Activated naive CD4-positive, alpha-beta T cell treated with anti-CD3 and anti-CD28 coated beads, Interleukin-2, amount 10 ng/mL, durations not matched to agents 7 days and 5 days (primary cell): ENCODE measurements at regions not wholly inside any gene's neighbourhood (a gene's known extent, or its start where the extent isn't known, plus 50 kb on each side); places are given as distances from the start of the nearest gene placed in this dataset.
"Not testable (repeated sequence)": the region's sequence is repeated elsewhere in the genome, so short reads cannot be mapped to it uniquely, and the experiment has no call there.

Experiments used
- CTCF ChIA-PET: fragments of 350-600 bp; sonication (Branson Sonifier 250); formaldehyde crosslinking; loops from one replicate; lab custom pipeline; 2021; ENCODE audit warnings: antibody characterized with exemption; lab: Charles Lee
- DNase-seq: peaks from one replicate; pipeline ENCODE4 v3.0.0-alpha.2; 2020
- H3K27ac Mint-ChIP-seq: one replicate; pipeline ENCODE4 v1.8.0; 2021; ENCODE audit warnings: mild to moderate bottlenecking, moderate library complexity, mixed read lengths
- H3K27me3 Mint-ChIP-seq: one replicate; pipeline ENCODE4 v1.8.0; 2021; ENCODE audit warnings: mild to moderate bottlenecking, mixed read lengths
- H3K36me3 Mint-ChIP-seq: one replicate; pipeline ENCODE4 v1.8.0; 2021; ENCODE audit warnings: mixed read lengths
- H3K4me1 Mint-ChIP-seq: one replicate; pipeline ENCODE4 v1.8.0; 2021; ENCODE audit warnings: mixed read lengths
- H3K4me3 Mint-ChIP-seq: one replicate; pipeline ENCODE4 v1.8.0; 2021; ENCODE audit warnings: mild to moderate bottlenecking, moderate library complexity, mixed read lengths
- H3K9me3 Mint-ChIP-seq: one replicate; pipeline ENCODE4 v1.8.0; 2021; ENCODE audit warnings: mixed read lengths

GRCh38 chr2:145413261-145414030 is 893.5 kb upstream of the ZEB2 start:
- no peak overlapping the region for H3K27ac Mint-ChIP-seq
- DNase-seq: no peak
- H3K4me1 Mint-ChIP-seq: peaks cover 35% of the 10 kb centered on the region
- H3K36me3 Mint-ChIP-seq: no peaks in the 10 kb centered on the region
- no peak overlapping the region for H3K4me3 Mint-ChIP-seq
- peaks cover 21% of the 10 kb centered on the region for H3K27me3 Mint-ChIP-seq
- CTCF ChIA-PET: no interaction called here
- H3K9me3 Mint-ChIP-seq: peaks cover 5% of the 10 kb centered on the region

GRCh38 chr2:145412155-145412554 is 892.2 kb upstream of the ZEB2 start:
- CTCF ChIA-PET: no interaction called here
- Mint-ChIP-seq H3K27ac (peak overlapping the region; percentile 57), H3K36me3 (no peaks in the 10 kb centered on the region), H3K4me1 (peaks cover 35% of the 10 kb centered on the region), H3K9me3 (peaks cover 3% of the 10 kb centered on the region), H3K27me3 (peaks cover 21% of the 10 kb centered on the region), H3K4me3 (no peak overlapping the region)
- DNase-seq: no peak

GRCh38 chr2:145411493-145411892 is 891.6 kb upstream of the ZEB2 start:
- peak overlapping the region; percentile 57 for H3K27ac Mint-ChIP-seq
- peak; percentile 54 for DNase-seq
- peaks cover 35% of the 10 kb centered on the region for H3K4me1 Mint-ChIP-seq
- H3K27me3 Mint-ChIP-seq: peaks cover 18% of the 10 kb centered on the region
- CTCF ChIA-PET: no interaction called here
- H3K4me3 Mint-ChIP-seq: no peak overlapping the region
- H3K36me3 Mint-ChIP-seq: no peaks in the 10 kb centered on the region
- H3K9me3 Mint-ChIP-seq: peaks cover 3% of the 10 kb centered on the region

- CTCF ChIA-PET: no interaction called here
- Mint-ChIP-seq H3K27ac (no peak overlapping the region), H3K4me3 (no peak overlapping the region), H3K4me1 (peaks cover 35% of the 10 kb centered on the region), H3K27me3 (peaks cover 11% of the 10 kb centered on the region), H3K9me3 (peaks cover 3% of the 10 kb centered on the region), H3K36me3 (no peaks in the 10 kb centered on the region)
- DNase-seq: no peak
Measured at GRCh38 chr2:145410086-145410485, 890.2 kb upstream of the ZEB2 start.

- H3K4me3 Mint-ChIP-seq: no peak overlapping the region
- peaks cover 11% of the 10 kb centered on the region for H3K27me3 Mint-ChIP-seq
- CTCF ChIA-PET: no interaction called here
Measured at GRCh38 chr2:145408980-145409379, 889.1 kb upstream of the ZEB2 start.

GRCh38 chr2:145404690-145405089 is 884.8 kb upstream of the ZEB2 start:
- Mint-ChIP-seq H3K27ac (no peak overlapping the region), H3K36me3 (no peaks in the 10 kb centered on the region), H3K27me3 (peaks cover 5% of the 10 kb centered on the region), H3K4me3 (no peak overlapping the region), H3K9me3 (no peaks in the 10 kb centered on the region), H3K4me1 (no peaks in the 10 kb centered on the region)
- CTCF ChIA-PET: no interaction called here
- no peak for DNase-seq

More at GRCh38 chr2:145408980-145409379, 889.1 kb upstream of the ZEB2 start:
- Mint-ChIP-seq H3K27ac (no peak overlapping the region), H3K4me1 (peaks cover 35% of the 10 kb centered on the region), H3K36me3 (no peaks in the 10 kb centered on the region), H3K9me3 (peaks cover 2% of the 10 kb centered on the region)
- no peak for DNase-seq

GRCh38 chr2:145402706-145403277 is 882.9 kb upstream of the ZEB2 start:
- H3K36me3 Mint-ChIP-seq: no peaks in the 10 kb centered on the region
- no peaks in the 10 kb centered on the region for H3K4me1 Mint-ChIP-seq
- peaks cover 5% of the 10 kb centered on the region for H3K27me3 Mint-ChIP-seq
- no peak for DNase-seq
- H3K9me3 Mint-ChIP-seq: no peaks in the 10 kb centered on the region
- CTCF ChIA-PET: no interaction called here
- H3K27ac Mint-ChIP-seq: no peak overlapping the region
- no peak overlapping the region for H3K4me3 Mint-ChIP-seq

- Mint-ChIP-seq H3K27me3 (no peaks in the 10 kb centered on the region), H3K36me3 (no peaks in the 10 kb centered on the region), H3K9me3 (no peaks in the 10 kb centered on the region), H3K4me3 (no peak overlapping the region), H3K27ac (no peak overlapping the region), H3K4me1 (no peaks in the 10 kb centered on the region)
- CTCF ChIA-PET: no interaction called here
- no peak for DNase-seq
Measured at GRCh38 chr2:145399131-145399530, 879.2 kb upstream of the ZEB2 start.

GRCh38 chr2:145394181-145394580 is 874.3 kb upstream of the ZEB2 start:
- Mint-ChIP-seq H3K27ac (no peak overlapping the region), H3K36me3 (no peaks in the 10 kb centered on the region), H3K4me3 (no peak overlapping the region), H3K27me3 (no peaks in the 10 kb centered on the region), H3K9me3 (no peaks in the 10 kb centered on the region), H3K4me1 (no peaks in the 10 kb centered on the region)
- DNase-seq: no peak
- CTCF ChIA-PET: no interaction called here

- H3K27me3 Mint-ChIP-seq: no peaks in the 10 kb centered on the region
- H3K27ac Mint-ChIP-seq: no peak overlapping the region
- no peak overlapping the region for H3K4me3 Mint-ChIP-seq
Measured at GRCh38 chr2:145386973-145387372, 867.1 kb upstream of the ZEB2 start.

GRCh38 chr2:145383961-145384360 is 864.0 kb upstream of the ZEB2 start:
- Mint-ChIP-seq H3K9me3 (no peaks in the 10 kb centered on the region), H3K4me3 (no peak overlapping the region), H3K4me1 (no peaks in the 10 kb centered on the region), H3K27me3 (no peaks in the 10 kb centered on the region), H3K36me3 (no peaks in the 10 kb centered on the region), H3K27ac (no peak overlapping the region)
- DNase-seq: no peak
- CTCF ChIA-PET: no interaction called here

More at GRCh38 chr2:145386973-145387372, 867.1 kb upstream of the ZEB2 start:
- CTCF ChIA-PET: no interaction called here
- no peaks in the 10 kb centered on the region for H3K4me1 Mint-ChIP-seq
- no peak for DNase-seq
- no peaks in the 10 kb centered on the region for H3K36me3 Mint-ChIP-seq
- no peaks in the 10 kb centered on the region for H3K9me3 Mint-ChIP-seq

- Mint-ChIP-seq H3K4me1 (no peaks in the 10 kb centered on the region), H3K27me3 (peaks cover 6% of the 10 kb centered on the region), H3K36me3 (no peaks in the 10 kb centered on the region), H3K9me3 (no peaks in the 10 kb centered on the region), H3K4me3 (no peak overlapping the region), H3K27ac (no peak overlapping the region)
- no peak for DNase-seq
- CTCF ChIA-PET: no interaction called here
Measured at GRCh38 chr2:145380436-145381017, 860.6 kb upstream of the ZEB2 start.

- H3K9me3 Mint-ChIP-seq: no peaks in the 10 kb centered on the region
- no peak overlapping the region for H3K27ac Mint-ChIP-seq
- H3K4me1 Mint-ChIP-seq: no peaks in the 10 kb centered on the region
- H3K4me3 Mint-ChIP-seq: no peak overlapping the region
- peaks cover 6% of the 10 kb centered on the region for H3K27me3 Mint-ChIP-seq
- no peaks in the 10 kb centered on the region for H3K36me3 Mint-ChIP-seq
- DNase-seq: no peak
- CTCF ChIA-PET: no interaction called here
Measured at GRCh38 chr2:145379934-145380333, 860.0 kb upstream of the ZEB2 start.

GRCh38 chr2:145374165-145374564 is 854.2 kb upstream of the ZEB2 start:
- H3K27ac Mint-ChIP-seq: no peak overlapping the region
- no peaks in the 10 kb centered on the region for H3K9me3 Mint-ChIP-seq
- H3K4me1 Mint-ChIP-seq: no peaks in the 10 kb centered on the region
- DNase-seq: no peak
- peaks cover 6% of the 10 kb centered on the region for H3K27me3 Mint-ChIP-seq
- CTCF ChIA-PET: no interaction called here
- H3K4me3 Mint-ChIP-seq: no peak overlapping the region
- H3K36me3 Mint-ChIP-seq: no peaks in the 10 kb centered on the region

GRCh38 chr2:145367334-145367733 is 847.4 kb upstream of the ZEB2 start:
- H3K27me3 Mint-ChIP-seq, H3K4me1 Mint-ChIP-seq, H3K27ac Mint-ChIP-seq, H3K4me3 Mint-ChIP-seq, DNase-seq, CTCF ChIA-PET, H3K36me3 Mint-ChIP-seq, H3K9me3 Mint-ChIP-seq: not testable (repeated sequence)
